ENCODE measurements at regions not wholly inside any gene's neighbourhood (a gene's known extent, or its start where the extent isn't known, plus 50 kb on each side); places are given as distances from the start of the nearest gene placed in this dataset.

DNA sequence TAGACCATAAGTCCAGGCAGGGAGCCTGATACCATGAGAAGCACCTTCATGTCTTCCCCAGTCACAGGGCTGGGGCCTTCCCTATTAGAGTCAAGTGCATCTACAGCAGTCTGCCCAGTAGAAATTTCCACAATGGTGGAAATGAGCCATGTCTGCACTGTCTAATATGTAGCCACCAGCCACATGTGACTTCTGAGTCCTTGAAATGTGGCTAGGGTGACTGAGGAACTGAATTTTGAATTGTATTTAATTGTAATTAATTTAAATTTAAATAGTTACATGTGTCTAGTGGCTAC lies 300.2 kb downstream of the CLIC5 start:
- H3K4me3 ChIP-seq = no peak overlapping the region
- no peaks in the 10 kb centered on the region for H3K9me3 ChIP-seq (replicated peaks)
- TF ChIP-seq, protein P1, sequence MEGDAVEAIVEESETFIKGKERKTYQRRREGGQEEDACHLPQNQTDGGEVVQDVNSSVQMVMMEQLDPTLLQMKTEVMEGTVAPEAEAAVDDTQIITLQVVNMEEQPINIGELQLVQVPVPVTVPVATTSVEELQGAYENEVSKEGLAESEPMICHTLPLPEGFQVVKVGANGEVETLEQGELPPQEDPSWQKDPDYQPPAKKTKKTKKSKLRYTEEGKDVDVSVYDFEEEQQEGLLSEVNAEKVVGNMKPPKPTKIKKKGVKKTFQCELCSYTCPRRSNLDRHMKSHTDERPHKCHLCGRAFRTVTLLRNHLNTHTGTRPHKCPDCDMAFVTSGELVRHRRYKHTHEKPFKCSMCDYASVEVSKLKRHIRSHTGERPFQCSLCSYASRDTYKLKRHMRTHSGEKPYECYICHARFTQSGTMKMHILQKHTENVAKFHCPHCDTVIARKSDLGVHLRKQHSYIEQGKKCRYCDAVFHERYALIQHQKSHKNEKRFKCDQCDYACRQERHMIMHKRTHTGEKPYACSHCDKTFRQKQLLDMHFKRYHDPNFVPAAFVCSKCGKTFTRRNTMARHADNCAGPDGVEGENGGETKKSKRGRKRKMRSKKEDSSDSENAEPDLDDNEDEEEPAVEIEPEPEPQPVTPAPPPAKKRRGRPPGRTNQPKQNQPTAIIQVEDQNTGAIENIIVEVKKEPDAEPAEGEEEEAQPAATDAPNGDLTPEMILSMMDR (IDR thresholded peaks at IDR 0.05; ENCODE audit: borderline replicate concordance) = no peak
- H3K27ac ChIP-seq (replicated peaks) = no peak overlapping the region
- intact Hi-C loops (cut with micrococcal nuclease) = loop anchor here (5.0 kb wide), 1 partner anchor 1058 kb away; no protein-coding TSS in a partner anchor
- H3K27me3 ChIP-seq (ENCODE audit: low read depth) = peaks cover 18% of the 10 kb centered on the region
- no peak for DNase-seq
- peaks cover 4% of the 10 kb centered on the region for H3K4me1 ChIP-seq
- no peaks in the 10 kb centered on the region for H3K36me3 ChIP-seq

DNA sequence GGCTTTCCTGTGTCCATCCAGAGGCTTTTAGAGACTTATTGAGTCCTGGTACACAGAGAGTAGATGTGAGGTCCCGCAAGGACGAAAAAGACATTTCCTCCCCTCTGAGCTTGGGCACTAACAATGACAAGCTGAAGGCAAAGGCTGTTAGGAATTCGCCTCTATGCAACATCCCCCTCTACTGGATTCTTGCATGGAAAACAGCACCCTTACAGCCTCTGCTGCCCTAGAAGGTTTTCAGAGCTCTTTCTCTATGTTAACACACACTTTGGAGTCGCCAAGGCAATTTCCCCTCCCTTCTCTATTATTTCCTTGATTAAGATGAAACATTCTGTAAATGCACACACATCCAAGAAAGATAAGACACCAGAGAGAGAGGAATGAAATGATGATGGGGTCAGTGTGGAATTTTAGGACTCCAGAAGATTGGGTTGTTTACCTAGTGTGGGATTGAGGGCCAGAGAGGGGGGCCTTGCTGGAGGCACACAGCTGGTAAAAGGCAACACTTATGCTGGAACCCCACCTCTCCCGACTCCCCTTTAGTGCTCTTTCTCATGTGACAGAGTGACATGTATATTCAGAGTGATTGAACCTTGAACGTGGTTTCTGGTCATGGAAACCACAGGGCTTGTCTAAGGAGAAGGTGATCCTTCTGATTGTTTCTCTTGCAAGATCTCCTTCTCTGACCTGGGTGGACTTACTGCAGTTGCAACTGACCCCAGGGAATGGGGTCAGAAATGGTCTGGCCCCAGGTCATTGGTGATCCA lies 300.7 kb downstream of the CLIC5 start:
- peaks cover 4% of the 10 kb centered on the region for H3K4me1 ChIP-seq
- TF ChIP-seq, protein P1 (IDR thresholded peaks at IDR 0.05; ENCODE audit: borderline replicate concordance) = peak; percentile 87
- intact Hi-C loops (cut with micrococcal nuclease) = loop anchor here (5.0 kb wide), 1 partner anchor 1058 kb away; no protein-coding TSS in a partner anchor
- H3K27me3 ChIP-seq (ENCODE audit: low read depth) = peaks cover 18% of the 10 kb centered on the region
- H3K36me3 ChIP-seq = no peaks in the 10 kb centered on the region
- H3K27ac ChIP-seq (replicated peaks) = no peak overlapping the region
- H3K9me3 ChIP-seq (replicated peaks) = no peaks in the 10 kb centered on the region
- DNase-seq = no peak
- H3K4me3 ChIP-seq = no peak overlapping the region

DNA sequence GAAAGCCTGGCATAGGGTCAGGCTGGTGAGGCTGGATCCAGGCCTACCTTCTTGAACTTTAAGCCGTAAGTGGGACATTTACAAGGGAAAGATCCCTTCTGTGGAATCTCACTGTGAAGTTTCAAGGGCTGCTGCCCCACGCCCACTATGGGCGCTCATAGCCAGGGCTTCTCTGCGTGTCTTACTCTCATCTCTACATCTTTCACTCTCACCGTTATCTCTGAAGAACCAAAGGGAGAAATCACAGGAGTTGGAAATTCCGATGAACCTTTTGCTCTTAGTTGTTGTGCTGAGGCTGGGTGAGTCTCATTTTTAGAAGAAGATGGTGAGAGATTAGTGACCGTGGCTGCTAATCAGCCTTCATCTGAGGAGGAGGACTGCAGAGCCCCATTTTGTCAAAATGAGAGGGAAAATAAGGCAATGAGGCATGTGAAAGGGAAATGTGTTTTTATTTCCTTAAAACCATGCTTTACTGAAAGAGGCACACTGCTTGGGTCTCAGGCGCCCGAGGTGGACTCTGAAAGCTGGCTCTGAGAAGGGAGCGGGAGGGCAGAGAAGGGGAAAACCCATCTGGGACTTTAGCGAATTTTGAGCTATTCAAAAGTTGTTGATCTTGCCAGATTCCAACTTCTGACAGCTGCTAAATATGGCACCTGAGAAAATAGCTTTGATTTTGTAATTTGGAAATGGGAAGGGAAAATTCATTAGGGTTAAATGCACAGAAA lies 301.5 kb downstream of the CLIC5 start:
- H3K36me3 ChIP-seq = no peaks in the 10 kb centered on the region
- TF ChIP-seq, protein P1 (IDR thresholded peaks at IDR 0.05; ENCODE audit: borderline replicate concordance) = no peak
- H3K4me3 ChIP-seq = no peak overlapping the region
- peaks cover 18% of the 10 kb centered on the region for H3K27me3 ChIP-seq (ENCODE audit: low read depth)
- intact Hi-C loops (cut with micrococcal nuclease) = no loop called here
- peaks cover 4% of the 10 kb centered on the region for H3K4me1 ChIP-seq
- no peaks in the 10 kb centered on the region for H3K9me3 ChIP-seq (replicated peaks)
- no peak for DNase-seq
- no peak overlapping the region for H3K27ac ChIP-seq (replicated peaks)

Data from left ventricle myocardium inferior (tissue), 1 donor.